Cardiac muscle cell (in vitro differentiated cells and primary cell): ENCODE measurements at regions not wholly inside any gene's neighbourhood (a gene's known extent, or its start where the extent isn't known, plus 50 kb on each side); places are given as distances from the start of the nearest gene placed in this dataset.

Experiments
- DNase-seq, 2 donors: peaks; one replicate each; pipeline versions ENCODE4 v3.0.0 to v3.0.0-alpha.2; 2010 to 2017; ENCODE audit warnings: low read depth in 1 of 2, low spot score in 1 of 2
- H3K27ac ChIP-seq: fragments of 200-600 bp; sonication (generic); 2 replicates; pipeline ENCODE4 v1.5.1; 2016
- H3K27me3 ChIP-seq: fragments of 200-600 bp; sonication (generic); 2 replicates; pipeline ENCODE4 v1.6.0; 2016; ENCODE audit warnings: control low read depth
- H3K36me3 ChIP-seq: fragments of 200-600 bp; sonication (generic); 2 replicates; pipeline ENCODE4 v1.5.1; 2016; ENCODE audit warnings: control low read depth
- H3K4me1 ChIP-seq: fragments of 200-600 bp; sonication (generic); 2 replicates; pipeline ENCODE4 v1.8.1; 2017; ENCODE audit warnings: low read depth, mild to moderate bottlenecking, mixed run types
- H3K4me3 ChIP-seq: fragments of 200-600 bp; sonication (generic); 2 replicates; pipeline ENCODE4 v1.5.1; 2016; ENCODE audit warnings: mild to moderate bottlenecking
- H3K9me3 ChIP-seq: fragments of 200-600 bp; sonication (generic); 2 replicates; pipeline ENCODE4 v1.5.1; 2017; ENCODE audit warnings: low read depth, mild to moderate bottlenecking, control low read depth
- TF ChIP-seq, protein P1 (sequence below): IDR thresholded peaks from 2 replicates; pipeline ENCODE4 v1.5.1; 2012; ENCODE audit warnings: low read depth, mild to moderate bottlenecking, low read length

GRCh38 chr1:58017641-58018040, 528.9 kb downstream of the OMA1 start:
- no peak for DNase-seq
- no peaks in the 10 kb centered on the region for H3K9me3 ChIP-seq
- TF ChIP-seq, protein P1, sequence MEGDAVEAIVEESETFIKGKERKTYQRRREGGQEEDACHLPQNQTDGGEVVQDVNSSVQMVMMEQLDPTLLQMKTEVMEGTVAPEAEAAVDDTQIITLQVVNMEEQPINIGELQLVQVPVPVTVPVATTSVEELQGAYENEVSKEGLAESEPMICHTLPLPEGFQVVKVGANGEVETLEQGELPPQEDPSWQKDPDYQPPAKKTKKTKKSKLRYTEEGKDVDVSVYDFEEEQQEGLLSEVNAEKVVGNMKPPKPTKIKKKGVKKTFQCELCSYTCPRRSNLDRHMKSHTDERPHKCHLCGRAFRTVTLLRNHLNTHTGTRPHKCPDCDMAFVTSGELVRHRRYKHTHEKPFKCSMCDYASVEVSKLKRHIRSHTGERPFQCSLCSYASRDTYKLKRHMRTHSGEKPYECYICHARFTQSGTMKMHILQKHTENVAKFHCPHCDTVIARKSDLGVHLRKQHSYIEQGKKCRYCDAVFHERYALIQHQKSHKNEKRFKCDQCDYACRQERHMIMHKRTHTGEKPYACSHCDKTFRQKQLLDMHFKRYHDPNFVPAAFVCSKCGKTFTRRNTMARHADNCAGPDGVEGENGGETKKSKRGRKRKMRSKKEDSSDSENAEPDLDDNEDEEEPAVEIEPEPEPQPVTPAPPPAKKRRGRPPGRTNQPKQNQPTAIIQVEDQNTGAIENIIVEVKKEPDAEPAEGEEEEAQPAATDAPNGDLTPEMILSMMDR, result no peak
- H3K36me3 ChIP-seq, result no peaks in the 10 kb centered on the region
- H3K4me1 ChIP-seq, result peaks cover 10% of the 10 kb centered on the region
- no peak overlapping the region for H3K27ac ChIP-seq
- no peaks in the 10 kb centered on the region for H3K27me3 ChIP-seq
- H3K4me3 ChIP-seq, result no peak overlapping the region

GRCh38 chr1:58013237-58013636, 533.3 kb downstream of the OMA1 start:
- no peaks in the 10 kb centered on the region for H3K4me1 ChIP-seq
- no peaks in the 10 kb centered on the region for H3K36me3 ChIP-seq
- H3K27me3 ChIP-seq, result no peaks in the 10 kb centered on the region
- H3K27ac ChIP-seq, result no peak overlapping the region
- no peaks in the 10 kb centered on the region for H3K9me3 ChIP-seq
- TF ChIP-seq, protein P1, result no peak
- no peak overlapping the region for H3K4me3 ChIP-seq
- no peak for DNase-seq

DNA sequence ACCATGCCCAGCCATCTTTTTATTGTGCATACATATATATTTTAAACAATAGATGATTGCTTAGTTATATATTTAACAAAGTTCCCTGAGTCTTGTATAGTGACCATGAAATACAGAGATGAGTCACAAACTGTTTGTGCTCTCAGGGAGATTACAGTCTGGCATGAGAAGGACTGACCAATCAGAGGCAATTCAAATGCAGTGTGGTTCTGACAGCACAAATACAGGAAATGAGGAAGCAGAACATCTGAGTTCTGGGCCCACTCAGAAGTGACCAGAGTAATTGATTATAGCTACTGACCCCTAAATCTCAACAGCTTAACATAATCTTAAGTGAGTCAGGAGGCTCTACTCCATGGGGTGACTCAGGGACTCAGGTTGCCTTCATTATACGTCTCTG, 534.5 kb downstream of the OMA1 start:
- no peak overlapping the region for H3K4me3 ChIP-seq
- no peaks in the 10 kb centered on the region for H3K36me3 ChIP-seq
- TF ChIP-seq, protein P1, result no peak
- no peaks in the 10 kb centered on the region for H3K9me3 ChIP-seq
- no peak overlapping the region for H3K27ac ChIP-seq
- no peaks in the 10 kb centered on the region for H3K27me3 ChIP-seq
- DNase-seq, result no peak
- no peaks in the 10 kb centered on the region for H3K4me1 ChIP-seq

- no peak overlapping the region for H3K4me3 ChIP-seq
- no peak for DNase-seq
Observed at GRCh38 chr1:58006421-58007046, 540.0 kb downstream of the OMA1 start.

GRCh38 chr1:58005212-58005611, 541.3 kb downstream of the OMA1 start:
- no peak overlapping the region for H3K27ac ChIP-seq
- no peak overlapping the region for H3K4me3 ChIP-seq
- no peaks in the 10 kb centered on the region for H3K4me1 ChIP-seq
- H3K27me3 ChIP-seq, result no peaks in the 10 kb centered on the region
- H3K9me3 ChIP-seq, result no peaks in the 10 kb centered on the region
- DNase-seq, result no peak
- H3K36me3 ChIP-seq, result no peaks in the 10 kb centered on the region
- TF ChIP-seq, protein P1, result no peak

More at GRCh38 chr1:58006421-58007046, 540.0 kb downstream of the OMA1 start:
- H3K4me1 ChIP-seq, result no peaks in the 10 kb centered on the region
- TF ChIP-seq, protein P1, result no peak
- no peak overlapping the region for H3K27ac ChIP-seq
- no peaks in the 10 kb centered on the region for H3K36me3 ChIP-seq
- no peaks in the 10 kb centered on the region for H3K9me3 ChIP-seq
- H3K27me3 ChIP-seq, result no peaks in the 10 kb centered on the region

GRCh38 chr1:58003988-58004387, 542.5 kb downstream of the OMA1 start:
- H3K27me3 ChIP-seq, result no peaks in the 10 kb centered on the region
- H3K27ac ChIP-seq, result no peak overlapping the region
- TF ChIP-seq, protein P1, result no peak
- no peak for DNase-seq
- H3K4me1 ChIP-seq, result no peaks in the 10 kb centered on the region
- no peaks in the 10 kb centered on the region for H3K36me3 ChIP-seq
- no peak overlapping the region for H3K4me3 ChIP-seq
- H3K9me3 ChIP-seq, result no peaks in the 10 kb centered on the region
